LNCAP (cell line): ENCODE measurements at regions not wholly inside any gene's neighbourhood (a gene's known extent, or its start where the extent isn't known, plus 50 kb on each side); places are given as distances from the start of the nearest gene placed in this dataset.

Experiments
- CTCF ChIP-seq: fragments of 450-650 bp; IDR thresholded peaks from 2 replicates; pipeline ENCODE4 v1.5.1; 2017; ENCODE audit warnings: mild to moderate bottlenecking

GRCh38 chr3:162138509-162138908, 641.9 kb downstream of the OTOL1 start:
- no peak for TF ChIP-seq CTCF

GRCh38 chr3:162139841-162140240, 643.2 kb downstream of the OTOL1 start:
- TF ChIP-seq CTCF, result no peak

- no peak for TF ChIP-seq CTCF
These were observed 644.7 kb downstream of the OTOL1 start for GRCh38 chr3:162141272-162141791.

- no peak for TF ChIP-seq CTCF
These were observed 645.9 kb downstream of the OTOL1 start for GRCh38 chr3:162142511-162142910.

GRCh38 chr3:162143180-162143579, 646.6 kb downstream of the OTOL1 start:
- no peak for TF ChIP-seq CTCF

GRCh38 chr3:162147996-162148395, 651.4 kb downstream of the OTOL1 start:
- no peak for TF ChIP-seq CTCF

GRCh38 chr3:162150790-162151189, 654.2 kb downstream of the OTOL1 start:
- no peak for TF ChIP-seq CTCF

GRCh38 chr3:162152636-162153035, 656.0 kb downstream of the OTOL1 start:
- no peak for TF ChIP-seq CTCF
